ENCODE measurements at regions not wholly inside any gene's neighbourhood (a gene's known extent, or its start where the extent isn't known, plus 50 kb on each side); places are given as distances from the start of the nearest gene placed in this dataset.

DNA sequence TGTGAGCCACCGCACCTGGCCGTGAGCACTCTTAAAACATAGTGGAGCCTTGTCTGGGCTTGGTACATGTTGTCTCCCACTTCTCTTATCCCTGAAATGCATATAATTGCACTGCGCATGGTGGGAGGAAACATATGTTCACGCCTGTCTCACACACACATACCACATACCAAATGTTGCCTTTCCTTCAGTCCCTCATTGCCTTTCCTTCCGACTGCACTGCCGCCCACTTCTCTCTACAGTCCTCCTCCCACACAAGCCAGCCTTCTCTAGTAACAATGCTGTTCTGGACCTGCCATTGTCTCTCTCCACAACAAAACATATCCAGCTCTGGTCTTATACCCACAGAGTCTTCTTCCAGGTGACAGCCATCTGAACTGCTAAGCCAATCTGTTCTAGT, 88.3 kb upstream of the PTHLH start:
- H3K9me3 Mint-ChIP-seq: peaks cover 4% of the 10 kb centered on the region
- no peaks in the 10 kb centered on the region for H3K36me3 Mint-ChIP-seq
- no peak for DNase-seq (ENCODE audit: low spot score in 2 of 2, unreplicated experiment in 2 of 2)
- H3K4me3 Mint-ChIP-seq: no peak overlapping the region
- H3K4me1 Mint-ChIP-seq: peaks cover 38% of the 10 kb centered on the region
- TF ChIP-seq CTCF (IDR thresholded peaks at IDR 0.05; ENCODE audit: unreplicated experiment): no peak
- no peaks in the 10 kb centered on the region for H3K27me3 Mint-ChIP-seq (ENCODE audit: low read depth)
- H3K27ac Mint-ChIP-seq: no peak overlapping the region

GRCh38 chr12:28063355-28063880, 90.9 kb upstream of the PTHLH start:
- Mint-ChIP-seq H3K9me3 (peaks cover 10% of the 10 kb centered on the region), H3K36me3 (peaks cover 4% of the 10 kb centered on the region), H3K27ac (no peak overlapping the region), H3K27me3 (ENCODE audit: low read depth) (no peaks in the 10 kb centered on the region), H3K4me3 (no peak overlapping the region), H3K4me1 (peaks cover 55% of the 10 kb centered on the region)
- DNase-seq (ENCODE audit: low spot score in 2 of 2, unreplicated experiment in 2 of 2): no peak
- no peak for TF ChIP-seq CTCF (IDR thresholded peaks at IDR 0.05; ENCODE audit: unreplicated experiment)

DNA sequence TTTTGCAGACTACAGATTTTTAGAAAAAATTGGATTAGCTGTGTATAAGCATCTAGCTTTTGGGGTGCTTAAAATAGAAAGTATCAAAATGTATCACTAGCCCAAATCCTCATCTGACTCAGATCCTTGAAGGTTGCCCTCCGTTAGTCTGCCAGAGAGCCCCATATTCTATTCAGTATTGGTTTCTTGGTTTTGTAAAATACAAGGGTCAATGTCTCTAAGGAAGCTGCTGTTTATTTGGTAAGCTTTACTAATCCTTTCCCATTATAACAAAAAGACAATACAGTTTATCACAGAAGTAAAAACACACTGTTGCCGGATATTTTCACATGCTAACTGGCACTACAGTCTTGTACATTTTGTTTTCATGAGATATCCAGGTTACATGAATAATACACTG, 92.8 kb upstream of the PTHLH start:
- no peak for DNase-seq (ENCODE audit: low spot score in 2 of 2, unreplicated experiment in 2 of 2)
- no peaks in the 10 kb centered on the region for H3K27me3 Mint-ChIP-seq (ENCODE audit: low read depth)
- peaks cover 20% of the 10 kb centered on the region for H3K9me3 Mint-ChIP-seq
- H3K36me3 Mint-ChIP-seq: peaks cover 13% of the 10 kb centered on the region
- no peak overlapping the region for H3K4me3 Mint-ChIP-seq
- TF ChIP-seq CTCF (IDR thresholded peaks at IDR 0.05; ENCODE audit: unreplicated experiment): no peak
- H3K27ac Mint-ChIP-seq: peak overlapping the region; percentile 38
- peaks cover 51% of the 10 kb centered on the region for H3K4me1 Mint-ChIP-seq

DNA sequence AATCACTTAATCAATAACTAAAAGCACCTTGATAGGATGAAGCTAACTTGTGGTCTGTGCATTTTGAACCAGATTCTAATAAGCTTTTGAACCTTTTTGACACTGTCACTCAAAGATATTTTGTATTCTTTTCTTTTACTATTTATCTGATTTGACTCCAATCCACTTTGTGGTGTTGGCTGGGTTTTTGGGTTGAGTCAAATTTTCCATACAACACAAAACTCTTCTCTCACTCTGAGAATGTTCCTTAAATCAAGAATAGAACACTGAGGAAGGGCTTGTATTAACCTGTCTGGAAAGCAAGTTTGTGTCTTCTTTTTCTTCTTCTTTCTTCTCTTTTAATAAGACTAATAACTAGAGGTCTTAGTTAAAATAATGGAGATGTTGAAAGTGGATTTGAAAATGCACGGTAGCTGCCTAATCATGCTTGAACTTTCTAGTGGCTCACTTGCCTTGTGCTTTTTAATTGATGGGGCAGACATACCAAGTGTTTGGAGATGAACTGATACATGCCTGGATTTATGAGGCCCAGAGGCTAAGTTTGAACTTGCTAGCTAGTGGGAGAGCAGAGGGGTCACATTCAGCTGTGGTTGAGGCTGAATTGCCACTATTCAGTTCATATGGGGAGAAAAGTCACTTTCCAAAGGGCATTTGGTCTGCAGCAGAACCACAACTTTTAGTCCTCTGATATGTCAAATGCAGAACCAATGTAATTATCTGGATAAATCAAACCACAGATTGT, 93.5 kb upstream of the PTHLH start:
- DNase-seq (ENCODE audit: low spot score in 2 of 2, unreplicated experiment in 2 of 2): no peak
- peaks cover 48% of the 10 kb centered on the region for H3K4me1 Mint-ChIP-seq
- H3K9me3 Mint-ChIP-seq: peaks cover 24% of the 10 kb centered on the region
- no peaks in the 10 kb centered on the region for H3K27me3 Mint-ChIP-seq (ENCODE audit: low read depth)
- H3K27ac Mint-ChIP-seq: peak overlapping the region; percentile 27
- TF ChIP-seq CTCF (IDR thresholded peaks at IDR 0.05; ENCODE audit: unreplicated experiment): no peak
- peaks cover 18% of the 10 kb centered on the region for H3K36me3 Mint-ChIP-seq
- H3K4me3 Mint-ChIP-seq: no peak overlapping the region

DNA sequence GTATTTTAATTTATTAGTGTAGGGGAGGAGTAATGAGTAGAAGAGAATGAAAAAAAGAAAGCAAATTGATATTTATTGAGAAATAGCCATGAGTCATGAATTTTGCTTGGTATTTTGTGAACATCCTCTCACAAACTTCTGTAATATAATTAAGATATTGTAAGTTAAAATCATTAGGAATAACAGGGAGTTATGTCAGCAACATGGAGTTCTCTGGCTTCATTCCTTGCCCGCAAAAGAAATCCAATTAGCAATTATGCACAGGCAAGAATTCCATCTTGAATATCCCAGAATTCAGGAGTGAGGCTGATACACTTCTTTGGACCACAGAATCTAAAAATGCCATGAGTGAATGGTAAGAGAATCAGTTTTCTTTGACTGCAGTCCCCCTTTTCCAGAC, 94.3 kb upstream of the PTHLH start:
- TF ChIP-seq CTCF (IDR thresholded peaks at IDR 0.05; ENCODE audit: unreplicated experiment): no peak
- Mint-ChIP-seq H3K36me3 (peaks cover 22% of the 10 kb centered on the region), H3K4me3 (no peak overlapping the region), H3K27me3 (ENCODE audit: low read depth) (no peaks in the 10 kb centered on the region), H3K4me1 (peaks cover 48% of the 10 kb centered on the region), H3K27ac (peak overlapping the region; percentile 27), H3K9me3 (peaks cover 31% of the 10 kb centered on the region)
- DNase-seq (ENCODE audit: low spot score in 2 of 2, unreplicated experiment in 2 of 2): no peak

Data from mesothelial cell of epicardium (in vitro differentiated cells).